ENCODE measurements at regions not wholly inside any gene's neighbourhood (a gene's known extent, or its start where the extent isn't known, plus 50 kb on each side); places are given as distances from the start of the nearest gene placed in this dataset.

GRCh38 chr9:90025816-90026215 is 421.0 kb downstream of the GADD45G start:
- H3K27me3 ChIP-seq (ENCODE audit: control insufficient read depth in 3 of 3, insufficient read depth in 3 of 3, low read length in 2 of 3) = no peaks in the 10 kb centered on the region
- peaks cover 0 to 3% (median 0%) of the 10 kb centered on the region in 4 donors for H3K9me3 ChIP-seq (ENCODE audit: control insufficient read depth in 4 of 4, insufficient read depth in 3 of 4, low read length in 3 of 4)
- ATAC-seq (ENCODE audit: insufficient read depth, low FRiP score) = no peak
- no peak overlapping the region for H3K9ac ChIP-seq (ENCODE audit: insufficient read depth in 1 of 2, low read length in 2 of 2)
- no peak for DNase-seq
- no peaks in the 10 kb centered on the region for H3K36me3 ChIP-seq (ENCODE audit: control insufficient read depth in 4 of 4, insufficient read depth in 4 of 4, low read length in 4 of 4)
- peaks cover 0 to 2% (median 0%) of the 10 kb centered on the region in 5 donors for H3K4me1 ChIP-seq (ENCODE audit: control insufficient read depth in 5 of 5, insufficient read depth in 5 of 5, low read length in 5 of 5)
- TF ChIP-seq, protein P1, sequence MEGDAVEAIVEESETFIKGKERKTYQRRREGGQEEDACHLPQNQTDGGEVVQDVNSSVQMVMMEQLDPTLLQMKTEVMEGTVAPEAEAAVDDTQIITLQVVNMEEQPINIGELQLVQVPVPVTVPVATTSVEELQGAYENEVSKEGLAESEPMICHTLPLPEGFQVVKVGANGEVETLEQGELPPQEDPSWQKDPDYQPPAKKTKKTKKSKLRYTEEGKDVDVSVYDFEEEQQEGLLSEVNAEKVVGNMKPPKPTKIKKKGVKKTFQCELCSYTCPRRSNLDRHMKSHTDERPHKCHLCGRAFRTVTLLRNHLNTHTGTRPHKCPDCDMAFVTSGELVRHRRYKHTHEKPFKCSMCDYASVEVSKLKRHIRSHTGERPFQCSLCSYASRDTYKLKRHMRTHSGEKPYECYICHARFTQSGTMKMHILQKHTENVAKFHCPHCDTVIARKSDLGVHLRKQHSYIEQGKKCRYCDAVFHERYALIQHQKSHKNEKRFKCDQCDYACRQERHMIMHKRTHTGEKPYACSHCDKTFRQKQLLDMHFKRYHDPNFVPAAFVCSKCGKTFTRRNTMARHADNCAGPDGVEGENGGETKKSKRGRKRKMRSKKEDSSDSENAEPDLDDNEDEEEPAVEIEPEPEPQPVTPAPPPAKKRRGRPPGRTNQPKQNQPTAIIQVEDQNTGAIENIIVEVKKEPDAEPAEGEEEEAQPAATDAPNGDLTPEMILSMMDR (IDR thresholded peaks at IDR 0.05; ENCODE audit: control extremely low read depth, extremely low read depth) = no peak
- no peak overlapping the region for H3K4me3 ChIP-seq
- no peak overlapping the region for H3K27ac ChIP-seq (ENCODE audit: low read depth in 1 of 2, low read length in 1 of 2)
- WGBS, 2 donors = 71 to 83% methylated on average over 3 of the region's 3 CpGs

GRCh38 chr9:90027296-90027790 is 422.5 kb downstream of the GADD45G start:
- no peak for DNase-seq
- H3K9ac ChIP-seq (ENCODE audit: insufficient read depth in 1 of 2, low read length in 2 of 2) = no peak overlapping the region
- TF ChIP-seq, protein P1 (IDR thresholded peaks at IDR 0.05; ENCODE audit: control extremely low read depth, extremely low read depth) = no peak
- H3K27ac ChIP-seq (ENCODE audit: low read depth in 1 of 2, low read length in 1 of 2) = no peak overlapping the region
- no peaks in the 10 kb centered on the region for H3K27me3 ChIP-seq (ENCODE audit: control insufficient read depth in 3 of 3, insufficient read depth in 3 of 3, low read length in 2 of 3)
- H3K36me3 ChIP-seq (ENCODE audit: control insufficient read depth in 4 of 4, insufficient read depth in 4 of 4, low read length in 4 of 4) = no peaks in the 10 kb centered on the region
- WGBS, 2 donors = 93 to 100% methylated on average over 1 of the region's 1 CpG
- H3K9me3 ChIP-seq (ENCODE audit: control insufficient read depth in 4 of 4, insufficient read depth in 3 of 4, low read length in 3 of 4) = peaks cover 0 to 2% (median 0%) of the 10 kb centered on the region in 4 donors
- ATAC-seq (ENCODE audit: insufficient read depth, low FRiP score) = no peak
- H3K4me1 ChIP-seq (ENCODE audit: control insufficient read depth in 5 of 5, insufficient read depth in 5 of 5, low read length in 5 of 5) = peaks cover 0 to 2% (median 0%) of the 10 kb centered on the region in 5 donors
- H3K4me3 ChIP-seq = no peak overlapping the region

- 52 to 64% methylated on average over 1 of the region's 1 CpG for WGBS, 2 donors
- no peak overlapping the region for H3K9ac ChIP-seq (ENCODE audit: insufficient read depth in 1 of 2, low read length in 2 of 2)
- DNase-seq (no peak), ATAC-seq (ENCODE audit: insufficient read depth, low FRiP score) (no peak)
- no peak overlapping the region for H3K27ac ChIP-seq (ENCODE audit: low read depth in 1 of 2, low read length in 1 of 2)
- no peaks in the 10 kb centered on the region for H3K9me3 ChIP-seq (ENCODE audit: control insufficient read depth in 4 of 4, insufficient read depth in 3 of 4, low read length in 3 of 4)
- TF ChIP-seq, protein P1 (IDR thresholded peaks at IDR 0.05; ENCODE audit: control extremely low read depth, extremely low read depth) = no peak
- H3K36me3 ChIP-seq (ENCODE audit: control insufficient read depth in 4 of 4, insufficient read depth in 4 of 4, low read length in 4 of 4) = no peaks in the 10 kb centered on the region
- H3K4me1 ChIP-seq (ENCODE audit: control insufficient read depth in 5 of 5, insufficient read depth in 5 of 5, low read length in 5 of 5) = peaks cover 0 to 2% (median 0%) of the 10 kb centered on the region in 5 donors
- H3K27me3 ChIP-seq (ENCODE audit: control insufficient read depth in 3 of 3, insufficient read depth in 3 of 3, low read length in 2 of 3) = no peaks in the 10 kb centered on the region
- no peak overlapping the region for H3K4me3 ChIP-seq
Measured at GRCh38 chr9:90029386-90029785, 424.6 kb downstream of the GADD45G start.

- H3K9ac ChIP-seq (ENCODE audit: insufficient read depth in 1 of 2, low read length in 2 of 2) = no peak overlapping the region
- H3K27ac ChIP-seq (ENCODE audit: low read depth in 1 of 2, low read length in 1 of 2) = no peak overlapping the region
- TF ChIP-seq, protein P1 (IDR thresholded peaks at IDR 0.05; ENCODE audit: control extremely low read depth, extremely low read depth) = no peak
- peaks cover 0 to 2% (median 0%) of the 10 kb centered on the region in 5 donors for H3K4me1 ChIP-seq (ENCODE audit: control insufficient read depth in 5 of 5, insufficient read depth in 5 of 5, low read length in 5 of 5)
- no peaks in the 10 kb centered on the region for H3K9me3 ChIP-seq (ENCODE audit: control insufficient read depth in 4 of 4, insufficient read depth in 3 of 4, low read length in 3 of 4)
- no peak for ATAC-seq (ENCODE audit: insufficient read depth, low FRiP score)
- DNase-seq = no peak
- no peak overlapping the region for H3K4me3 ChIP-seq
- H3K27me3 ChIP-seq (ENCODE audit: control insufficient read depth in 3 of 3, insufficient read depth in 3 of 3, low read length in 2 of 3) = no peaks in the 10 kb centered on the region
- H3K36me3 ChIP-seq (ENCODE audit: control insufficient read depth in 4 of 4, insufficient read depth in 4 of 4, low read length in 4 of 4) = no peaks in the 10 kb centered on the region
- WGBS, 2 donors = 92 to 94% methylated on average over 5 of the region's 5 CpGs
Measured at GRCh38 chr9:90029996-90030395, 425.2 kb downstream of the GADD45G start.
